ENCODE measurements at regions not wholly inside any gene's neighbourhood (a gene's known extent, or its start where the extent isn't known, plus 50 kb on each side); places are given as distances from the start of the nearest gene placed in this dataset.

DNA sequence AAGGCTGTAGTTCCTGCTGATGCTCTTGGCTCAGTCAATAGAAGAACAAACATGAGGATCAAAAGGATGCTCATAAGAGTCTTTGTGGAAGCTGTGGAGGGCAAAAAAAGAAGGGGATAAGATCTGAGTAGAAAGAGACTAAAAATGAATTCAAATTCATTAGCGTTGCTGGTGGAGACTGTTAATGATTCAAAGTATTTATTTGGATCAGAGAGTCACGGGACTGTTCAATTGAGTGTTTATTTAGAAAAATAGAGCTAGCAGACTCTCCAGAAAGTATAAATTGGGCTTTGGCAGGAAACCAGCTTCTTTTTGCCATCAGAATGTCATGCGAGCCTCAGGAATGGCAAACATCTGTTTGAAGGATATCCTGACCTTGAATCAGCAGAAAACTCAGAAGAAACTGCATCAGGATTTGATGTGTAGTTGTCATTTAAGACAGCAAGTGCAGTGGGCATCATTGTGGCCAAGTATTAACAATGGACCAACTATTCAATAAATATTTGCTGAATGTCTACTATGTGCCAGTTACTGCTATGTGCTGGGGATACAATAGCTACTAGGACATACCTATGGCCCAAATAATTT lies 126.4 kb downstream of the TBC1D30 start:
- H3K9me3 ChIP-seq, result no peaks in the 10 kb centered on the region
- H3K4me3 ChIP-seq, result no peak overlapping the region
- peaks cover 0 to 15% (median 10%) of the 10 kb centered on the region in 12 donors for H3K4me1 ChIP-seq
- no peak for ATAC-seq
- TF ChIP-seq, protein P1, sequence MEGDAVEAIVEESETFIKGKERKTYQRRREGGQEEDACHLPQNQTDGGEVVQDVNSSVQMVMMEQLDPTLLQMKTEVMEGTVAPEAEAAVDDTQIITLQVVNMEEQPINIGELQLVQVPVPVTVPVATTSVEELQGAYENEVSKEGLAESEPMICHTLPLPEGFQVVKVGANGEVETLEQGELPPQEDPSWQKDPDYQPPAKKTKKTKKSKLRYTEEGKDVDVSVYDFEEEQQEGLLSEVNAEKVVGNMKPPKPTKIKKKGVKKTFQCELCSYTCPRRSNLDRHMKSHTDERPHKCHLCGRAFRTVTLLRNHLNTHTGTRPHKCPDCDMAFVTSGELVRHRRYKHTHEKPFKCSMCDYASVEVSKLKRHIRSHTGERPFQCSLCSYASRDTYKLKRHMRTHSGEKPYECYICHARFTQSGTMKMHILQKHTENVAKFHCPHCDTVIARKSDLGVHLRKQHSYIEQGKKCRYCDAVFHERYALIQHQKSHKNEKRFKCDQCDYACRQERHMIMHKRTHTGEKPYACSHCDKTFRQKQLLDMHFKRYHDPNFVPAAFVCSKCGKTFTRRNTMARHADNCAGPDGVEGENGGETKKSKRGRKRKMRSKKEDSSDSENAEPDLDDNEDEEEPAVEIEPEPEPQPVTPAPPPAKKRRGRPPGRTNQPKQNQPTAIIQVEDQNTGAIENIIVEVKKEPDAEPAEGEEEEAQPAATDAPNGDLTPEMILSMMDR (IDR thresholded peaks at IDR 0.05), result no peak
- TF ChIP-seq POLR2A (IDR thresholded peaks at IDR 0.05), result no peak
- 34 to 48% (median 43%) methylated on average over 3 of the region's 3 CpGs for WGBS, 4 donors
- no peaks in the 10 kb centered on the region for H3K27me3 ChIP-seq
- H3K36me3 ChIP-seq, result no peaks in the 10 kb centered on the region
- no peak overlapping the region for H3K27ac ChIP-seq
- intact Hi-C loops (cut with DNase I), result no loop called here
- DNase-seq, result no peak

GRCh38 chr12:64951944-64952343 lies 127.5 kb downstream of the TBC1D30 start:
- ATAC-seq, result no peak
- Histone ChIP-seq H3K4me1 (peaks cover 0 to 4% (median 0%) of the 10 kb centered on the region in 12 donors), H3K27me3 (no peaks in the 10 kb centered on the region), H3K9me3 (no peaks in the 10 kb centered on the region), H3K27ac (no peak overlapping the region), H3K4me3 (no peak overlapping the region), H3K36me3 (no peaks in the 10 kb centered on the region)
- intact Hi-C loops (cut with DNase I), result no loop called here
- WGBS, 4 donors, result 26 to 32% (median 29%) methylated on average over 1 of the region's 1 CpG
- TF ChIP-seq POLR2A (IDR thresholded peaks at IDR 0.05), result no peak
- TF ChIP-seq, protein P1 (IDR thresholded peaks at IDR 0.05), result no peak
- no peak for DNase-seq

GRCh38 chr12:64955746-64956145 lies 131.3 kb downstream of the TBC1D30 start:
- DNase-seq, result no peak
- H3K36me3 ChIP-seq, result no peaks in the 10 kb centered on the region
- no peaks in the 10 kb centered on the region for H3K4me1 ChIP-seq
- no peaks in the 10 kb centered on the region for H3K9me3 ChIP-seq
- no peak for TF ChIP-seq POLR2A (IDR thresholded peaks at IDR 0.05)
- TF ChIP-seq, protein P1 (IDR thresholded peaks at IDR 0.05), result no peak
- no peak overlapping the region for H3K4me3 ChIP-seq
- no peak overlapping the region for H3K27ac ChIP-seq
- H3K27me3 ChIP-seq, result no peaks in the 10 kb centered on the region
- no peak for ATAC-seq
- intact Hi-C loops (cut with DNase I), result no loop called here

- H3K4me3 ChIP-seq, result no peak overlapping the region
- H3K27ac ChIP-seq, result no peak overlapping the region
- H3K4me1 ChIP-seq, result no peaks in the 10 kb centered on the region
- WGBS, 4 donors, result 66 to 100% (median 72%) methylated on average over 2 of the region's 2 CpGs
- no peaks in the 10 kb centered on the region for H3K36me3 ChIP-seq
- intact Hi-C loops (cut with DNase I), result no loop called here
- no peak for ATAC-seq
- peaks cover 0 to 3% (median 0%) of the 10 kb centered on the region in 9 donors for H3K27me3 ChIP-seq
- no peak for TF ChIP-seq POLR2A (IDR thresholded peaks at IDR 0.05)
- TF ChIP-seq, protein P1 (IDR thresholded peaks at IDR 0.05), result no peak
- peaks cover 0 to 15% (median 0%) of the 10 kb centered on the region in 12 donors for H3K9me3 ChIP-seq
- no peak for DNase-seq
Measured at GRCh38 chr12:64965920-64966319, 141.5 kb downstream of the TBC1D30 start.

Measured in heart left ventricle (tissue), 16 donors.